GM19035 (cell line): ENCODE measurements at regions not wholly inside any gene's neighbourhood (a gene's known extent, or its start where the extent isn't known, plus 50 kb on each side); places are given as distances from the start of the nearest gene placed in this dataset.
"Not testable (repeated sequence)": the region's sequence is repeated elsewhere in the genome, so short reads cannot be mapped to it uniquely, and the experiment has no call there.

Experiments used
- ATAC-seq: cut with Tn5 transposase; IDR thresholded peaks from one replicate; pipeline ENCODE4 v1.9.1; 2021; ENCODE audit not compliant: unreplicated experiment

- no peak for ATAC-seq
Measured at GRCh38 chr16:65315081-65315780, 193.4 kb upstream of the CDH11 start.

DNA sequence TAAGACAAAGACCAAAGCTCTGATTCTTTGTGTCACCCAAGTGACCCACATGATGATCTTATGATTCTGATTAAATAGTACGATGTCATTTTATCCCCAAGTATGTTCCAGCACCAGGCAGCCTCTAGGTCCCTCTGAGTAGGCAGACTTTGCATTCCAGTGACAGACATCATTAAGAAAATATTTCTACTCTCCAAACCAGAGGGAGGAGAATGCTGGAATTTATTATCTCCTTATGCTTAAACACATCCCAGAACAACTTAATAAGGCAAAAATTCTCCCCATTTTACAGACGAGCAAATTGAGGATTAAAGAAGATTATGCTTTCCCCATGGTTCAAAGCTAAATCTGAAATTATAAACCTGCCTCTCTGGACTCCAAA, 192.8 kb upstream of the CDH11 start:
- ATAC-seq: no peak

- no peak for ATAC-seq
Measured at GRCh38 chr16:65313936-65314626, 192.2 kb upstream of the CDH11 start.

DNA sequence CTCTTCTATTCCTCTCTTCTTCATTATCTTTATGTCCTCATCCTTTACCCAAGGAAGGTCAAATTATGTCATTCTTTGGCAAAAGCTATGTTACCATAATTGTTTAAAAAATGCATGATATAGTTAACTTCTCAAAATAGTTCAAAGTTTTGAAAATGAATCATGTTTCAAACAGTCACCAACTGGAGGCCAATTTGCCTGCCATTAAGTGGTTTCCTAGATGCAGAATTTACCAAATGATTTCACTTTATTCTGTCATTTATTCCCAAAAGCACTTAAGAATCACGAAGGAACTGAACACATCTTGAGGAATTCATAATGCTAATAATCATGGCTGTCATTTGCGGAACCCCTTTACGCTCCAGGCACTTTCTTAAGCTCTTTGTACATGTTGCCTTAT, 190.9 kb upstream of the CDH11 start:
- ATAC-seq: no peak

DNA sequence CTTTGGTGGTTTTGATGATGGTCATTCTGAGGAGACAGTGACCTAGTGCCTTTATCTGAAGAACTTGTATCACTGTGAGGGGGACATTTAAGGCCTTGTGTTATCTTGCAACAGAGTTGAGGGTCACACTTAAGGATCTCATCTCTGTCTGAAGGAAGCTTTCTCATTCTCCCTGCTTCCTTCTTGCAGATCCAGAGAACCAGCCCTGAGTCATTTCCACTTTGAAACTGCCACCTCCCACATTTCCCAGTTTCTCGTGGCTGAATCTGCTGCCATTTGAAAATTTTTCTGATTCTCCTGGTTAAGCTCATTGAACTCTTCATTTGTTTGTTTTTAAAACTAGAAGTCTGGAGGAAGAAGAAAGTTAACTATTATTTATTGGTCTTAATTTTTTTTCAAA, 190.2 kb upstream of the CDH11 start:
- no peak for ATAC-seq

DNA sequence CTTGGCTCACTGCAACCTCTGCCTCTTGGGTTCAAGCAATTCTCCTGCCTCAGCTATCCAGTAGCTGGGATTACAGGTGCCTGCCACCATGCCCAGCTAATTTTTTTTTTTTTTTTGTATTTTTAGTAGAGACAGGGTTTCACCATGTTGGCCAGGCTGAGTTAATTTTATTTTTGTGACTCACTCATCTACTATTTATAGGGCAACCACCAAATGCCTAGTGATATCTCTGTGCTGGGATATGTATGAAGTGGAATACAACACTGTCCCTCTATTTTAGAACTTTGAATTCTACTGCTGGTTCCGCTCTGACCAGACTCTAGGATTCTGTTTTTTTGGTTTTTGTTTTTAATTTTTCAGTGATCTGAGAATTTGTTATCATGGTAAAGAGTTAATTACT, 188.6 kb upstream of the CDH11 start:
- not testable (repeated sequence) for ATAC-seq

- no peak for ATAC-seq
Measured at GRCh38 chr16:65309354-65309753, 187.5 kb upstream of the CDH11 start.

DNA sequence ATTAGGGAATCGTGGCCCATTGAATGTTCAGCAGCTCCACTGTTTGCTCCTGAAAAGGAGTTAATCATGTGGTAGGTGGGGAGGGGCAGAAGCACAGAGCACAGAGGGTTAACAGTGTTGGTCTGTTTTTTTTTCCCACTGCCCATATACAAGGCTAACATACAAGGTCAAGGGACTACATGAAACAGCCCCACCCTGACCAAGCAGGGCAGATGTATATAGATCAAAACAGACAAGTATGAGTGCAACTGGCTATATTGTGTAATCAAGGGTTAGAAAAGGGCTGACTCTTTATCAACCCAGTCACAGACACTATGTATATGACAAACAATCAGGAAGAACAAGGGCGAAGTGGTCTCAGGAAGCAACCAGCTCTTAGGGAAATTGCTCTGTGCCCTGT, 186.6 kb upstream of the CDH11 start:
- no peak for ATAC-seq

GRCh38 chr16:65307286-65307685, 185.4 kb upstream of the CDH11 start:
- no peak for ATAC-seq

DNA sequence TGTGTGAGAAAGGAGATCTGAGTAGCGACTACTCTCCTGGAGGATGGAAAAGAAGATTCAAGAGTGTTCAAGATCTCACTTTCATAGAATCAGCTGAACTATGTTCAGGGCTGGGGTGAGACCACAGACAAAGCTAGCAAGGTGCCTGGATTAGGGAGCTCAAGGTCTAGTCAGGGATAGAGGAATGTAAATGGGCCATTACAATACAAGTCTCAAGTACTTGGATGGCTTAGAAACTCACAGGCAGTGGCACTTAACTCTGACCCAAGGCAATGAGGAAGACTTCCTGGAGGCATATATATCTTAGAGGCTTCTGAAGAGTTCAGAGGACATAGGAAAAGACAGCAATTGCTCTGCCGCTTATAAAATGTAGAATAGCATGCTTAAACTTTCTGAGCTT, 184.9 kb upstream of the CDH11 start:
- no peak for ATAC-seq

DNA sequence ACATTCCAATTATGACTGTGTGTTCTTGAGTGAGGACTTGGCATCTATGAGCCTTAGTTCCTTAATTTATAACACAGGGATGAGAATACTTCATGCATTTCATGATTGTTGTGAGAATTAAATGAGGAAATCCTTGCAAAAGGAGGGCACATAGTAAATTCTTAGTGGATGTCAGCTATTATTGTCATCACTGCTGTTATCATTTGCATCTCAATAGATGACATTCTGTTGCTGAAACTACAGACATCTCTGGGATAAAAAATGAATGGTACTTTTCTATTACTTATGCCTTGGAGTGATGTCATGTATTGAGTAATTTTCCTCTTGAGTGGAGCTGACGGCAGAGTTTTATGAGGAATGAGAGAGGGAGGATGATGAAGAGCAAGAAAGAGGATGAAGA, 184.4 kb upstream of the CDH11 start:
- ATAC-seq: no peak

- ATAC-seq: no peak
Measured at GRCh38 chr16:65305266-65305959, 183.6 kb upstream of the CDH11 start.

- no peak for ATAC-seq
Measured at GRCh38 chr16:65301029-65301428, 179.2 kb upstream of the CDH11 start.

GRCh38 chr16:65297453-65297852, 175.6 kb upstream of the CDH11 start:
- ATAC-seq: no peak

DNA sequence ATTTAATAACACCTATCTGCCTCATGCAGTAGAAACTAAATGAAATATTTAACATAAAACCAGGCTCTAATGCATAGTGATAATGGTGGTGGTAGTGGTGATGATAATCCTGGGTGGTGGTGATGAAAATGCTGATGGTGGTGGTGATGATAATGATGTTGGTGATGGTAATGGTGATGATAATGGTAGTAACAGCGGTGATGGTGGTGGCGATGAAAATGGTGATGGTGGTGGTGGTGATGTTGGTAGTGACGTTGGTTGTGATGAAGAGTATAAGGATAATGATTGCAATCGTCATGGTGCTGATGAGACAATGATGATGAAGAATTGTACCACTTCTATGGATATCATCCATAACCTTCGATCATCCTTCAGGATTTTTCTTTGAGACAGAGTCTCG, 173.7 kb upstream of the CDH11 start:
- no peak for ATAC-seq

- ATAC-seq: no peak
Measured at GRCh38 chr16:65294708-65295107, 172.8 kb upstream of the CDH11 start.

DNA sequence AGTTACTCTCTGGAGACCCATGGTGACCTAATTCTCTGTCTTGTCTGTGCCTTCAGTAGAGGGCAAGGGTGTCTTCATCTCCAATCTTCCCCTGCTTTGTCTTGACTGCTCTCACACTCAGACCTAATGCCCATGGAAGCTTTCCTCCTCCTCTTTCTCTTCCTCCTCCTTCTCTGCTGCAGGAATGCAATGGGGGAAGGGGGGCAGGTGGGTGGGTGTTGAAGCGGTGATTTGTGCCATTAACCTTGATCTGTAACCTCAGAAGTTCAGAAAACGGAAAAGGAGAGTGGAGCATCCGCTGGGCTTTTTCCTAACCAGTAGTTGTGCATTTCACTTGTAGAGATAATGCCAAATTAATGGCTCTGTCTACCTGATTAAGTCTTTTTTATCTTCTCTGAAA, 172.3 kb upstream of the CDH11 start:
- ATAC-seq: no peak

- ATAC-seq: no peak
Measured at GRCh38 chr16:65289022-65289421, 167.2 kb upstream of the CDH11 start.

DNA sequence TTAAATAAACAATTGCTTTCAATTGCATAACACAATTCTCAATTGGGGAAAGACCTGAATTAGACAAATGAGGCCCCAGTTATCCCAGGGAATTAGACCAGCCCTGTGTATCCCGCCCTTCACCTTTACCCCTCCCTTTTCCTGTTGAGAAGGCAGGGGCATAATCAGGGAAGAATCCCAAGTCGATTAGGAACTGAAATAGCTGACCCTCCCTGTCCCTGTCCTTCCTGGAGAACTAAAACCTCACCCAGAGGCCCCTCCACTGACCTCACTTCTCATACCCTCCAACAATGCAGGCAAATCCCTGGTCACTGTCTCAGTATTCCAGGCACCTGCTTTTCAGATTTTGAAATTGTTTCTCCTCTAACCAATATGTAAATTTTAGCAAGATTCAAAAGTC, 165.4 kb upstream of the CDH11 start:
- no peak for ATAC-seq

DNA sequence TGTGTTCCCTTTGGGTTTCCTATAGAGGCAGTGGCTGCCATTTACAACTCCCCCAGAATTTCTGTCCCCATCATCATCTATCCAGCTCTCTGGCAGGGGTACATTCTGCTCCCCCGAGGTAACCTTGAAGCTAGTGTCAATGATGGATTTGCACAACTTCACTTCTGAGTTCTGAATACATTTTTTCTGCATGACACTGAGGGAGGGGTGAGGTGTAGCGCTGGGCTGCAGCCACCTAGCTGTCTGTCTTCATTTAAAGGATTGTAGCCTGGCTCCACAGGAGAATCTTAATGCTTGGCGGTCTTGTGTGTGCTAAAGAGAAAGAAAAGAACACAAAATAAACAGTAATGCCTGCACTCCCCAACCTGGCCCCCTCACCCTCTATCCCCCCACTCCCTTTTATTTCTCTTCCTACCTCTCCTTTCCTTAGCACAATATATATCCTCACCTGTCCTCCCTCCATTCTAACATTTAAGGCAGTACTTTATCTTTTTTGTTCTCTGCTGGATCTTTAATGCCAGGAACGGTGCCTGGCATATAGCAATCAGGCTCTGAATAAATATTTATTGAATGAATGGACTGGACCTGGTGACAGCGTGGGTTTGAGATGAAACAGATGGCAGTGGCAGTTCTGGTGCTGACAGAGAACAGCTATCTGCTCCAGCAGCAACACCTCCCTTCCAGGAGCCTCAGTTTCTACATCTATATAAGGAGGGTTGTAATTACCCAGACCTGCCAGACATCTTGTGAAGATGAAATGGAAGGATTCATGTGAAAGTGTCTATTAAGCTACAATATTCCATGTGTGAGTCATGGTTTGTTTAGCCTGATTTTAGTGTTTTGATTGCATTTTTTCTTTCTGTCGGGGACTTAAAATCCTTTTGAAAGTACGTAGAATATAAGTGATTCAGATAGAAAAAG, 163.5 kb upstream of the CDH11 start:
- ATAC-seq: no peak

- ATAC-seq: no peak
Measured at GRCh38 chr16:65284626-65285025, 162.8 kb upstream of the CDH11 start.
